Type B pancreatic cell (in vitro differentiated cells): ENCODE measurements at regions not wholly inside any gene's neighbourhood (a gene's known extent, or its start where the extent isn't known, plus 50 kb on each side); places are given as distances from the start of the nearest gene placed in this dataset.

ENCODE experiments used
- DNase-seq: peaks from one replicate; pipeline ENCODE4 v3.0.0; 2021; ENCODE audit warnings: mixed read lengths; ENCODE audit not compliant: unreplicated experiment; ENCODE audit errors: extremely low spot score
- H3K27ac Mint-ChIP-seq: 2 replicates; pipeline ENCODE4 v1.8.0; 2021; ENCODE audit warnings: mild to moderate bottlenecking, mixed read lengths
- H3K27me3 Mint-ChIP-seq: 2 replicates; pipeline ENCODE4 v1.8.0; 2021; ENCODE audit warnings: mixed read lengths
- H3K36me3 Mint-ChIP-seq: 2 replicates; pipeline ENCODE4 v1.8.0; 2021; ENCODE audit warnings: mixed read lengths
- H3K4me1 Mint-ChIP-seq: one replicate; pipeline ENCODE4 v1.8.0; 2021; ENCODE audit warnings: mixed read lengths; ENCODE audit not compliant: unreplicated experiment
- H3K4me3 Mint-ChIP-seq: 2 replicates; pipeline ENCODE4 v1.8.0; 2021; ENCODE audit warnings: mild to moderate bottlenecking, mixed read lengths
- H3K9me3 Mint-ChIP-seq: 2 replicates; pipeline ENCODE4 v1.8.0; 2021; ENCODE audit warnings: mixed read lengths
- CTCF ChIP-seq: fragments of 200-600 bp; sonication (generic); conservative IDR thresholded peaks from 2 replicates; pipeline ENCODE4 v1.5.0; 2021; ENCODE audit warnings: antibody characterized with exemption, mild to moderate bottlenecking

- no peak overlapping the region for H3K27ac Mint-ChIP-seq
- no peak for TF ChIP-seq CTCF
- H3K4me1 Mint-ChIP-seq: peaks cover 8% of the 10 kb centered on the region
- H3K9me3 Mint-ChIP-seq: no peaks in the 10 kb centered on the region
- H3K36me3 Mint-ChIP-seq: no peaks in the 10 kb centered on the region
- H3K4me3 Mint-ChIP-seq: no peak overlapping the region
- DNase-seq: no peak
- peaks cover 11% of the 10 kb centered on the region for H3K27me3 Mint-ChIP-seq
Observed at GRCh38 chr9:79807971-79808370, 236.2 kb downstream of the TLE4 start.

GRCh38 chr9:79806086-79806485, 234.3 kb downstream of the TLE4 start:
- DNase-seq: no peak
- H3K36me3 Mint-ChIP-seq: no peaks in the 10 kb centered on the region
- H3K4me3 Mint-ChIP-seq: no peak overlapping the region
- TF ChIP-seq CTCF: no peak
- H3K27ac Mint-ChIP-seq: no peak overlapping the region
- peaks cover 6% of the 10 kb centered on the region for H3K27me3 Mint-ChIP-seq
- no peaks in the 10 kb centered on the region for H3K4me1 Mint-ChIP-seq
- H3K9me3 Mint-ChIP-seq: no peaks in the 10 kb centered on the region

GRCh38 chr9:79801459-79801858, 229.7 kb downstream of the TLE4 start:
- TF ChIP-seq CTCF: no peak
- no peak overlapping the region for H3K27ac Mint-ChIP-seq
- no peak overlapping the region for H3K4me3 Mint-ChIP-seq
- no peak for DNase-seq
- no peaks in the 10 kb centered on the region for H3K27me3 Mint-ChIP-seq
- H3K9me3 Mint-ChIP-seq: no peaks in the 10 kb centered on the region
- H3K4me1 Mint-ChIP-seq: peaks cover 9% of the 10 kb centered on the region
- H3K36me3 Mint-ChIP-seq: no peaks in the 10 kb centered on the region

GRCh38 chr9:79800578-79800977, 228.8 kb downstream of the TLE4 start:
- H3K36me3 Mint-ChIP-seq: no peaks in the 10 kb centered on the region
- no peak for DNase-seq
- peaks cover 9% of the 10 kb centered on the region for H3K4me1 Mint-ChIP-seq
- H3K9me3 Mint-ChIP-seq: no peaks in the 10 kb centered on the region
- H3K27ac Mint-ChIP-seq: no peak overlapping the region
- H3K27me3 Mint-ChIP-seq: no peaks in the 10 kb centered on the region
- no peak for TF ChIP-seq CTCF
- no peak overlapping the region for H3K4me3 Mint-ChIP-seq

GRCh38 chr9:79799691-79800335, 228.0 kb downstream of the TLE4 start:
- Mint-ChIP-seq H3K27ac (no peak overlapping the region), H3K4me3 (no peak overlapping the region), H3K4me1 (peaks cover 9% of the 10 kb centered on the region), H3K36me3 (no peaks in the 10 kb centered on the region), H3K27me3 (no peaks in the 10 kb centered on the region), H3K9me3 (no peaks in the 10 kb centered on the region)
- no peak for TF ChIP-seq CTCF
- no peak for DNase-seq

GRCh38 chr9:79798450-79798849, 226.7 kb downstream of the TLE4 start:
- no peaks in the 10 kb centered on the region for H3K36me3 Mint-ChIP-seq
- H3K4me3 Mint-ChIP-seq: no peak overlapping the region
- TF ChIP-seq CTCF: no peak
- DNase-seq: no peak
- H3K4me1 Mint-ChIP-seq: peaks cover 9% of the 10 kb centered on the region
- no peaks in the 10 kb centered on the region for H3K9me3 Mint-ChIP-seq
- no peaks in the 10 kb centered on the region for H3K27me3 Mint-ChIP-seq
- no peak overlapping the region for H3K27ac Mint-ChIP-seq
